Endodermal cell (in vitro differentiated cells): ENCODE measurements at regions not wholly inside any gene's neighbourhood (a gene's known extent, or its start where the extent isn't known, plus 50 kb on each side); places are given as distances from the start of the nearest gene placed in this dataset.

ENCODE experiments used
- DNase-seq: peaks from one replicate; pipeline ENCODE4 v3.0.0-alpha.2; 2017
- H3K27ac ChIP-seq: 2 replicates; pipeline ENCODE4 v1.5.1; 2013; ENCODE audit warnings: mild to moderate bottlenecking, low read depth, low read length, moderate library complexity
- H3K27me3 ChIP-seq: 2 replicates; pipeline ENCODE4 v1.6.1; 2013; ENCODE audit warnings: mild to moderate bottlenecking, low read length, moderate library complexity; ENCODE audit not compliant: insufficient read depth, control insufficient read depth, poor library complexity, severe bottlenecking
- H3K36me3 ChIP-seq: 2 replicates; pipeline ENCODE4 v1.7.0; 2013; ENCODE audit warnings: mild to moderate bottlenecking, low read length, moderate library complexity; ENCODE audit not compliant: control insufficient read depth, insufficient read depth
- H3K4me1 ChIP-seq: one replicate; pipeline ENCODE4 v1.7.0; 2013; ENCODE audit warnings: low read length; ENCODE audit not compliant: control insufficient read depth, insufficient read depth
- H3K4me3 ChIP-seq: 2 replicates; pipeline ENCODE4 v1.5.1; 2013; ENCODE audit warnings: mild to moderate bottlenecking, low read length, moderate library complexity
- H3K9ac ChIP-seq: 2 replicates; pipeline ENCODE4 v1.6.1; 2013; ENCODE audit warnings: mild to moderate bottlenecking, low read length, moderate library complexity; ENCODE audit not compliant: poor library complexity, severe bottlenecking; ENCODE audit errors: extremely low read depth
- H3K9me3 ChIP-seq: 2 replicates; pipeline ENCODE4 v1.6.1; 2013; ENCODE audit warnings: mild to moderate bottlenecking, low read length, moderate library complexity; ENCODE audit not compliant: control insufficient read depth
- H3K27ac Mint-ChIP-seq: 2 replicates; pipeline ENCODE4 v1.8.0; 2020; ENCODE audit warnings: mixed read lengths
- H3K27me3 Mint-ChIP-seq: 2 replicates; pipeline ENCODE4 v1.8.0; 2021; ENCODE audit warnings: mild to moderate bottlenecking, mixed read lengths; ENCODE audit not compliant: insufficient read depth
- H3K36me3 Mint-ChIP-seq: 2 replicates; pipeline ENCODE4 v1.8.0; 2020; ENCODE audit warnings: low read depth, mixed read lengths
- H3K4me1 Mint-ChIP-seq: 2 replicates; pipeline ENCODE4 v1.8.0; 2020; ENCODE audit warnings: mixed read lengths
- H3K4me3 Mint-ChIP-seq: 2 replicates; pipeline ENCODE4 v1.8.0; 2020; ENCODE audit warnings: mild to moderate bottlenecking, moderate library complexity, mixed read lengths
- H3K9me3 Mint-ChIP-seq: 2 replicates; pipeline ENCODE4 v1.8.0; 2020; ENCODE audit warnings: mild to moderate bottlenecking, mixed read lengths
- CTCF ChIP-seq: fragments of 200-600 bp; sonication (generic); conservative IDR thresholded peaks from 2 replicates; pipeline ENCODE4 v1.5.0; 2021; ENCODE audit warnings: antibody characterized with exemption, mild to moderate bottlenecking
- WGBS, 2 experiments: methylation state at CpG; one replicate each; pipeline versions ENCODE4 v1.1.5 to v1.1.7; 2013; ENCODE audit warnings: missing lambda C conversion rate in 2 of 2, mixed read lengths in 1 of 2; ENCODE audit not compliant: insufficient coverage in 1 of 2, insufficient read length in 1 of 2; 5-methylcytosine and 5-hydroxymethylcytosine counted together

GRCh38 chrX:6679988-6680387 is 145.1 kb upstream of the VCX3A start:
- H3K9me3 ChIP-seq, result no peaks in the 10 kb centered on the region
- peaks cover 3% of the 10 kb centered on the region for H3K36me3 Mint-ChIP-seq
- DNase-seq, result no peak
- no peak overlapping the region for H3K27ac ChIP-seq
- no peak overlapping the region for H3K27ac Mint-ChIP-seq
- no peaks in the 10 kb centered on the region for H3K27me3 Mint-ChIP-seq
- H3K9ac ChIP-seq, result no peak overlapping the region
- H3K9me3 Mint-ChIP-seq, result peaks cover 5% of the 10 kb centered on the region
- no peak overlapping the region for H3K4me3 ChIP-seq
- H3K4me1 ChIP-seq, result no peaks in the 10 kb centered on the region
- WGBS, 2 experiments, result 89% methylated on average over 2 of the region's 2 CpGs; no CpG with 5 or more reads in 1 of the 2 experiments
- TF ChIP-seq CTCF, result no peak
- no peak overlapping the region for H3K4me3 Mint-ChIP-seq
- no peaks in the 10 kb centered on the region for H3K36me3 ChIP-seq
- peaks cover 22% of the 10 kb centered on the region for H3K4me1 Mint-ChIP-seq
- H3K27me3 ChIP-seq, result no peaks in the 10 kb centered on the region

GRCh38 chrX:6679550-6679949 is 144.6 kb upstream of the VCX3A start:
- no peak overlapping the region for H3K4me3 ChIP-seq
- H3K9ac ChIP-seq, result no peak overlapping the region
- peaks cover 22% of the 10 kb centered on the region for H3K4me1 Mint-ChIP-seq
- WGBS, 2 experiments, result 90 to 100% methylated on average over 1 to 3 of the region's 5 CpGs
- H3K27me3 Mint-ChIP-seq, result no peaks in the 10 kb centered on the region
- H3K27ac Mint-ChIP-seq, result no peak overlapping the region
- H3K36me3 Mint-ChIP-seq, result peaks cover 3% of the 10 kb centered on the region
- no peaks in the 10 kb centered on the region for H3K36me3 ChIP-seq
- no peaks in the 10 kb centered on the region for H3K9me3 ChIP-seq
- TF ChIP-seq CTCF, result no peak
- no peaks in the 10 kb centered on the region for H3K27me3 ChIP-seq
- no peak overlapping the region for H3K27ac ChIP-seq
- no peak overlapping the region for H3K4me3 Mint-ChIP-seq
- no peaks in the 10 kb centered on the region for H3K4me1 ChIP-seq
- no peak for DNase-seq
- peaks cover 5% of the 10 kb centered on the region for H3K9me3 Mint-ChIP-seq

DNA sequence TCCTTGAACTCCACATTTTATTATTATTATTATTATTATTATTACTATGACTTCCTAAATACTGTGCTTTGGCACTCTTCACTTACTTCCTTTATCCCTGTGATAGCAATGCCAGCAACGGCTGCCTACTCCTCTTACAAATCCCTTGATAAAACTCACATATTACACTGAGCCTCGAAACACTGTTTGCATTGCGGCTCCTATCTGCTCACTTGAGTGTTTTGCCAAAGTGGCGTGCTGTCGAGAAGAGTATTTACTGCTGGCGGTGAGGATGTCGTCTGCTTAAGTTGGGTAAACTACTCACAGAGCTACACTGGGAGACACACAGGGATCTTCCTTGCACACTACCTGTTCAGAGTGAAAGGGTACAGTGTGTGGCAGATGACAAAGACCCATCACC is 143.4 kb upstream of the VCX3A start:
- H3K9me3 ChIP-seq, result no peaks in the 10 kb centered on the region
- Mint-ChIP-seq H3K4me1 (peaks cover 22% of the 10 kb centered on the region), H3K27me3 (no peaks in the 10 kb centered on the region), H3K27ac (no peak overlapping the region), H3K9me3 (peaks cover 5% of the 10 kb centered on the region), H3K4me3 (no peak overlapping the region), H3K36me3 (peaks cover 3% of the 10 kb centered on the region)
- H3K27ac ChIP-seq, result no peak overlapping the region
- DNase-seq, result no peak
- no peaks in the 10 kb centered on the region for H3K36me3 ChIP-seq
- H3K27me3 ChIP-seq, result no peaks in the 10 kb centered on the region
- no peak overlapping the region for H3K9ac ChIP-seq
- 75% methylated on average over 7 of the region's 7 CpGs; no CpG with 5 or more reads in 1 of the 2 experiments for WGBS, 2 experiments
- no peak for TF ChIP-seq CTCF
- H3K4me3 ChIP-seq, result no peak overlapping the region
- H3K4me1 ChIP-seq, result no peaks in the 10 kb centered on the region
